Thymus (tissue), 11 donors: ENCODE measurements at regions not wholly inside any gene's neighbourhood (a gene's known extent, or its start where the extent isn't known, plus 50 kb on each side); places are given as distances from the start of the nearest gene placed in this dataset.

Experiments used
- DNase-seq, 9 donors: peaks; one replicate each; pipeline ENCODE4 v3.0.0-alpha.2; 2013; ENCODE audit warnings: low spot score in 9 of 9, low read depth in 6 of 9, missing footprints in 1 of 9
- H3K27ac ChIP-seq, 2 donors: one replicate each; pipeline ENCODE4 v1.5.1; 2013; ENCODE audit warnings: control low read depth in 1 of 2, low read depth in 1 of 2, low read length in 1 of 2, mild to moderate bottlenecking in 1 of 2, moderate library complexity in 1 of 2
- H3K27me3 ChIP-seq, 2 donors: one replicate each; pipeline ENCODE4 v1.5.1; 2013; ENCODE audit warnings: low read length in 1 of 2; ENCODE audit not compliant: control insufficient read depth in 2 of 2, insufficient read depth in 1 of 2
- H3K36me3 ChIP-seq, 2 donors: one replicate each; pipeline ENCODE4 v1.5.1; 2013; ENCODE audit warnings: low read length in 1 of 2, mild to moderate bottlenecking in 1 of 2, moderate library complexity in 1 of 2; ENCODE audit not compliant: control insufficient read depth in 2 of 2, insufficient read depth in 2 of 2
- H3K4me1 ChIP-seq, 2 donors: one replicate each; pipeline ENCODE4 v1.5.1; 2013; ENCODE audit warnings: low read length in 2 of 2; ENCODE audit not compliant: control insufficient read depth in 2 of 2, insufficient read depth in 2 of 2
- H3K4me3 ChIP-seq, 2 donors: one replicate each; pipeline ENCODE4 v1.5.1; 2013; ENCODE audit warnings: low read length in 2 of 2, control low read depth in 1 of 2, mild to moderate bottlenecking in 1 of 2
- H3K9me3 ChIP-seq, 2 donors: one replicate each; pipeline ENCODE4 v1.5.1; 2013; ENCODE audit warnings: low read length in 1 of 2, mild to moderate bottlenecking in 1 of 2; ENCODE audit not compliant: control insufficient read depth in 2 of 2, insufficient read depth in 1 of 2
- WGBS: extraction: QIAGEN DNeasy Blood & Tissue Kit; methylation state at CpG from one replicate; pipeline ENCODE4 v1.1.7; 2013; 5-methylcytosine and 5-hydroxymethylcytosine counted together
- donor health status: healthy.

- H3K9me3 ChIP-seq = no peaks in the 10 kb centered on the region
- H3K27me3 ChIP-seq = no peaks in the 10 kb centered on the region
- H3K27ac ChIP-seq = no peak overlapping the region
- H3K4me1 ChIP-seq = no peaks in the 10 kb centered on the region
- H3K4me3 ChIP-seq = no peak overlapping the region
- no peak for DNase-seq
- WGBS = 65% methylated on average over 5 of the region's 5 CpGs
- H3K36me3 ChIP-seq = no peaks in the 10 kb centered on the region
Measured at GRCh38 chr17:33521784-33522183, 228.7 kb upstream of the ASIC2 start.

DNA sequence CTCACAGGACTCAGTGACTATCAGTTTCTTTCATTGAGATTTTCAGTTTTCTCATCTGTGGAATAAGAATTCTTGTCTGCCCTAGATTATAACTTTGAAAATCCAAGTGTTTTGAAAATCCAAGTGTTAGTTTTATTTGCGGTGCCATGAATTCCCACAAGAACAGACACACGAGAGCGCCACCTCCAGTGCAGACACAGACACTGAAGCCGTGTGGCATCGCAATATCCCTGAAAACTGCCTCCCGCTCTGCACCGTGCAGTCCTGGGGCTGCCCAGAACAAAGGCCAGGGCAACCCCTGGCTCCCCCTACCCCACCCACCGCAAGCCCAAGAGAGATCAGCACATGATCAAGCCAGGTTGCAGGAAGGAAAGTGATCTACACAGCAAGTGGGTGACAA is 229.5 kb upstream of the ASIC2 start:
- no peak overlapping the region for H3K27ac ChIP-seq
- WGBS = 78% methylated on average over 8 of the region's 8 CpGs

GRCh38 chr17:33523577-33523981 is 230.5 kb upstream of the ASIC2 start:
- DNase-seq = no peak
- no peak overlapping the region for H3K27ac ChIP-seq
- 52% methylated on average over 5 of the region's 5 CpGs for WGBS

More for the DNA sequence above, 229.5 kb upstream of the ASIC2 start:
- H3K9me3 ChIP-seq = no peaks in the 10 kb centered on the region
- DNase-seq = no peak
- no peaks in the 10 kb centered on the region for H3K4me1 ChIP-seq
- no peaks in the 10 kb centered on the region for H3K27me3 ChIP-seq
- H3K4me3 ChIP-seq = no peak overlapping the region
- no peaks in the 10 kb centered on the region for H3K36me3 ChIP-seq

DNA sequence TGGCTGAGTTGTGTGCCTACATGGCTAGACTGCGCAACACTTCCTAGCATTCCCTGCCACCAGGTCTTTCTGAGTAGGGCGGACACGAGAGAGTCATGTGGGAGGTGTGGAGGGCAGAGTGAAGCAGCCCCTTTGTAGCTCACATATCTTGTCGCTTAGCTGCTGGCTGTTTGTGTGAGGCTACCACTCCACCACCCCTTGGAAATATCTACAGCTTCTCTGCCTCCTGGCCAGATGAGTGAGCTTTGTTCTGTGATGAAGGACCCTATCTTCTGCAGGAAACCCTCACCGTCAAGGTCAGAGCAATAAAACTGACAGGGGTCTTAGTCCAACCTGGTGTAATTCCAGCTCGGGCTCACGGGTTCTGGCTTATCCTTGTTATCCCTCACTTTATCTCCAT is 232.1 kb upstream of the ASIC2 start:
- Histone ChIP-seq H3K4me3 (no peak overlapping the region), H3K9me3 (no peaks in the 10 kb centered on the region), H3K27me3 (no peaks in the 10 kb centered on the region), H3K4me1 (no peaks in the 10 kb centered on the region), H3K36me3 (no peaks in the 10 kb centered on the region), H3K27ac (no peak overlapping the region)
- no peak for DNase-seq
- WGBS = 86% methylated on average over 7 of the region's 7 CpGs

More at GRCh38 chr17:33523577-33523981, 230.5 kb upstream of the ASIC2 start:
- no peaks in the 10 kb centered on the region for H3K27me3 ChIP-seq
- H3K4me1 ChIP-seq = no peaks in the 10 kb centered on the region
- H3K4me3 ChIP-seq = no peak overlapping the region
- H3K36me3 ChIP-seq = no peaks in the 10 kb centered on the region
- H3K9me3 ChIP-seq = no peaks in the 10 kb centered on the region

- Histone ChIP-seq H3K4me3 (no peak overlapping the region), H3K27ac (no peak overlapping the region), H3K36me3 (no peaks in the 10 kb centered on the region), H3K9me3 (no peaks in the 10 kb centered on the region), H3K27me3 (no peaks in the 10 kb centered on the region), H3K4me1 (no peaks in the 10 kb centered on the region)
- no peak for DNase-seq
- WGBS = 91% methylated on average over 5 of the region's 5 CpGs
Measured at GRCh38 chr17:33526717-33527116, 233.6 kb upstream of the ASIC2 start.

DNA sequence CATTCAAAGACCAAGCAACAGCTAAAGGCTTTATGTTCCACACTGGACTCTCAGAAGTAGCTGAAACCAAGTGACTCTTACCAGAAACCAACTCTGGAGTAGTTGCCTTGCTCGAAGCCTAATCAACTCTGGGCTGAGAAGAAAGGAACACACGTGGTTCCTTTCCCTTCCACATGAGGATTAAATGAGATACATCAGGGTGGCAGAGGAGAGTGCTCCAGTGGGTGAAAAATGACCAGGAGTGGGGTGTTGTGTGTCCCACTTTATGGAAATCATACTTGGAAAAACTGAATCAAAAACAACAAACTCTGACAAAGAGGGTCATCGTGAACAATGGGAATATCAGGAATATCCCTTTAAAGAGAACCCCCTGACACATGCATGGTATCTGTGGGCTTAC is 234.2 kb upstream of the ASIC2 start:
- 73% methylated on average over 3 of the region's 3 CpGs for WGBS
- Histone ChIP-seq H3K36me3 (no peaks in the 10 kb centered on the region), H3K27me3 (no peaks in the 10 kb centered on the region), H3K27ac (no peak overlapping the region), H3K9me3 (no peaks in the 10 kb centered on the region), H3K4me3 (no peak overlapping the region), H3K4me1 (no peaks in the 10 kb centered on the region)
- no peak for DNase-seq

GRCh38 chr17:33528846-33529245 is 235.8 kb upstream of the ASIC2 start:
- H3K27me3 ChIP-seq = no peaks in the 10 kb centered on the region
- no peak overlapping the region for H3K27ac ChIP-seq
- no peaks in the 10 kb centered on the region for H3K4me1 ChIP-seq
- 91% methylated on average over 1 of the region's 1 CpG for WGBS
- H3K36me3 ChIP-seq = no peaks in the 10 kb centered on the region
- no peaks in the 10 kb centered on the region for H3K9me3 ChIP-seq
- no peak overlapping the region for H3K4me3 ChIP-seq
- DNase-seq = no peak

DNA sequence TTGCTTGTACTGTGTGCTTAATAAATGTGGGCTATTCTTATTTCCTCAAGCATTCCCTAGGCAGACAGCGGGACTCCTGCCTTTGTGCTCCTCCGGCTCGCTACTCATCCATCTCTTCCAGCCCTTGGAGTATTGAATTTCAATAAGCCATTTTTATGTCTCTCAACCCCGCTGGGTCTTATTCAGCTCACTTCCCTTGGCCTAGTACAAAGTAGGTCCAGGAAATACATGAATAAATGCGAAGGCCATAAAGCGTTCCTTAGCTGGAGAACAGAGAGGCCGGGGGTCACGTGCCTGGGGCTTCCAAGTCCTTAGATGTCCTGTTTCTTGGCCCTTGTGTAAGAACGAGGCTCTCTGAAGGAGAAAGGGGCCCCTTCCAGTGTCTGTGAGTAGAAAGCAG is 236.7 kb upstream of the ASIC2 start:
- no peak for DNase-seq
- no peaks in the 10 kb centered on the region for H3K4me1 ChIP-seq
- no peak overlapping the region for H3K27ac ChIP-seq
- 79% methylated on average over 9 of the region's 9 CpGs for WGBS
- no peaks in the 10 kb centered on the region for H3K27me3 ChIP-seq
- no peaks in the 10 kb centered on the region for H3K9me3 ChIP-seq
- H3K4me3 ChIP-seq = no peak overlapping the region
- no peaks in the 10 kb centered on the region for H3K36me3 ChIP-seq

DNA sequence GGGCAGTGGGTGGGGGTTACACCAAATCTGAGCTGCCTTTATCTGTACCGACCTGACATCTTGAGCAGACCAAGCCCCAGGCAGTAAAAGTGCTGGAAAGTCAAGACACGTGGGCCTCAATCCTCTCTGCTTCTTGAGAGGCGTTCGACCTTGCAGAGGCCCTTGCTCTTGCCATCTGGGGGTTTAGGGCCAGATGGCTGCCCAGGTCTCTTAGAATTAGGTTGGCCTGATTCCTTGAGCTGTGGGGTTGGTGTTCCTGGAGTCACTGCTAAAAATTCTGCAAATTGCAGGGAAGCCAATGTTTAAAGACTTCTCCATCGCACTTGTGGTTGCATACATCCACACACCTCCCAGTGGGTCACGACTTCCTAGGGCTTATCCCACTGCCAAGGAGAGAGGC is 238.2 kb upstream of the ASIC2 start:
- no peak for DNase-seq
- Histone ChIP-seq H3K9me3 (no peaks in the 10 kb centered on the region), H3K4me3 (no peak overlapping the region), H3K4me1 (no peaks in the 10 kb centered on the region), H3K36me3 (no peaks in the 10 kb centered on the region), H3K27ac (no peak overlapping the region), H3K27me3 (no peaks in the 10 kb centered on the region)
- 89% methylated on average over 6 of the region's 6 CpGs for WGBS

- WGBS = 88% methylated on average over 9 of the region's 9 CpGs
- Histone ChIP-seq H3K36me3 (no peaks in the 10 kb centered on the region), H3K27me3 (no peaks in the 10 kb centered on the region), H3K4me1 (no peaks in the 10 kb centered on the region), H3K9me3 (no peaks in the 10 kb centered on the region), H3K27ac (no peak overlapping the region), H3K4me3 (no peak overlapping the region)
- DNase-seq = no peak
Measured at GRCh38 chr17:33534087-33534486, 241.0 kb upstream of the ASIC2 start.
